Lung (tissue), 11 donors: ENCODE measurements at regions not wholly inside any gene's neighbourhood (a gene's known extent, or its start where the extent isn't known, plus 50 kb on each side); places are given as distances from the start of the nearest gene placed in this dataset.

Experiments
- ATAC-seq: fragments of 200-7000 bp; cut with Tn5 transposase; one replicate; pipeline ENCODE4 v1.9.1; 2020; ENCODE audit warnings: moderate number of reproducible peaks; ENCODE audit not compliant: insufficient read depth, low FRiP score
- DNase-seq, 3 donors: peaks; one replicate each; pipeline ENCODE4 v3.0.0-alpha.2; 2013 to 2017
- H3K27ac ChIP-seq, 2 donors: one replicate each; pipeline ENCODE4 v1.5.1; 2013; ENCODE audit warnings: mild to moderate bottlenecking in 2 of 2, moderate library complexity in 2 of 2, control low read depth in 1 of 2, inconsistent platforms in 1 of 2, low read depth in 1 of 2, low read length in 1 of 2
- H3K27me3 ChIP-seq, 3 donors: one replicate each; pipeline ENCODE4 v1.5.1; 2013; ENCODE audit warnings: low read length in 2 of 3; ENCODE audit not compliant: control insufficient read depth in 3 of 3, insufficient read depth in 3 of 3
- H3K36me3 ChIP-seq, 4 donors: one replicate each; pipeline ENCODE4 v1.5.1; 2013; ENCODE audit warnings: low read length in 4 of 4, mild to moderate bottlenecking in 1 of 4, moderate library complexity in 1 of 4; ENCODE audit not compliant: control insufficient read depth in 4 of 4, insufficient read depth in 4 of 4
- H3K4me1 ChIP-seq, 5 donors: one replicate each; pipeline ENCODE4 v1.5.1; 2013; ENCODE audit warnings: low read length in 5 of 5, mild to moderate bottlenecking in 2 of 5, moderate library complexity in 1 of 5; ENCODE audit not compliant: control insufficient read depth in 5 of 5, insufficient read depth in 5 of 5
- H3K4me3 ChIP-seq: one replicate; pipeline ENCODE4 v1.5.1; 2013; ENCODE audit warnings: mild to moderate bottlenecking, control low read depth, moderate library complexity
- H3K9ac ChIP-seq, 2 donors: one replicate each; pipeline ENCODE4 v1.5.1; 2013; ENCODE audit warnings: low read length in 2 of 2, control low read depth in 1 of 2; ENCODE audit not compliant: insufficient read depth in 1 of 2
- H3K9me3 ChIP-seq, 4 donors: one replicate each; pipeline ENCODE4 v1.5.1; 2013; ENCODE audit warnings: low read length in 3 of 4, mild to moderate bottlenecking in 1 of 4, moderate library complexity in 1 of 4; ENCODE audit not compliant: control insufficient read depth in 4 of 4, insufficient read depth in 3 of 4
- WGBS, 2 donors: extraction: QIAGEN DNeasy Blood & Tissue Kit; methylation state at CpG; one replicate each; pipeline ENCODE4 v1.1.7; 2013; 5-methylcytosine and 5-hydroxymethylcytosine counted together
- TF ChIP-seq, protein P1 (sequence below): IDR thresholded peaks from 2 replicates; pipeline ENCODE4 v1.5.1; 2012; ENCODE audit warnings: mild to moderate bottlenecking; ENCODE audit errors: control extremely low read depth, extremely low read depth
- donor health status: control.
- donor health status: control.
- donor health status: Bipolar disorder and iron deficiency.
- donor health status: healthy.
- donor health status: DM: yes; HTN: yes; CAD: no.

DNA sequence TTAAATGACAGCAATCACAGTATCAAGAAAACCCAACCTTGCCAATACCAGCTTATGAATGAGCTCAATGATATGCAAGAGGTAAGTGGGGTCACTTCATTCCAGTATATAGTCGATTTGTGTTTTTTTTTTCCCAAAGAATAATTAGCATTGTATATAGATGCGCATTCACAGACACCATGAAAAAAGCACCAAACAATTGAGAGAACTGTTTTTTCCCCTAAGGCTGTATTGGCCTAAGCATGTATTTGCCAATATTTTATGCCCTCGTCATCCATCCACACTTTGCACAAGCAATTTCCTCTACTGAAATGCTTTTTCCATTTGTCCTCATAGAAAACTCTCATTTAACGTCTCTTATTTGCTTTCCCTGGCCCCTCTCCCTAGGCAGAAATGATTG, 213.7 kb downstream of the SAMD5 start:
- H3K4me3 ChIP-seq = no peak overlapping the region
- no peak overlapping the region for H3K27ac ChIP-seq
- TF ChIP-seq, protein P1, sequence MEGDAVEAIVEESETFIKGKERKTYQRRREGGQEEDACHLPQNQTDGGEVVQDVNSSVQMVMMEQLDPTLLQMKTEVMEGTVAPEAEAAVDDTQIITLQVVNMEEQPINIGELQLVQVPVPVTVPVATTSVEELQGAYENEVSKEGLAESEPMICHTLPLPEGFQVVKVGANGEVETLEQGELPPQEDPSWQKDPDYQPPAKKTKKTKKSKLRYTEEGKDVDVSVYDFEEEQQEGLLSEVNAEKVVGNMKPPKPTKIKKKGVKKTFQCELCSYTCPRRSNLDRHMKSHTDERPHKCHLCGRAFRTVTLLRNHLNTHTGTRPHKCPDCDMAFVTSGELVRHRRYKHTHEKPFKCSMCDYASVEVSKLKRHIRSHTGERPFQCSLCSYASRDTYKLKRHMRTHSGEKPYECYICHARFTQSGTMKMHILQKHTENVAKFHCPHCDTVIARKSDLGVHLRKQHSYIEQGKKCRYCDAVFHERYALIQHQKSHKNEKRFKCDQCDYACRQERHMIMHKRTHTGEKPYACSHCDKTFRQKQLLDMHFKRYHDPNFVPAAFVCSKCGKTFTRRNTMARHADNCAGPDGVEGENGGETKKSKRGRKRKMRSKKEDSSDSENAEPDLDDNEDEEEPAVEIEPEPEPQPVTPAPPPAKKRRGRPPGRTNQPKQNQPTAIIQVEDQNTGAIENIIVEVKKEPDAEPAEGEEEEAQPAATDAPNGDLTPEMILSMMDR = no peak
- peaks cover 0 to 6% (median under 1%) of the 10 kb centered on the region in 4 donors for H3K9me3 ChIP-seq
- 92 to 95% methylated on average over 4 of the region's 4 CpGs for WGBS, 2 donors
- no peaks in the 10 kb centered on the region for H3K36me3 ChIP-seq
- H3K9ac ChIP-seq = no peak overlapping the region
- no peaks in the 10 kb centered on the region for H3K27me3 ChIP-seq
- no peak for DNase-seq
- no peaks in the 10 kb centered on the region for H3K4me1 ChIP-seq
- ATAC-seq = no peak

DNA sequence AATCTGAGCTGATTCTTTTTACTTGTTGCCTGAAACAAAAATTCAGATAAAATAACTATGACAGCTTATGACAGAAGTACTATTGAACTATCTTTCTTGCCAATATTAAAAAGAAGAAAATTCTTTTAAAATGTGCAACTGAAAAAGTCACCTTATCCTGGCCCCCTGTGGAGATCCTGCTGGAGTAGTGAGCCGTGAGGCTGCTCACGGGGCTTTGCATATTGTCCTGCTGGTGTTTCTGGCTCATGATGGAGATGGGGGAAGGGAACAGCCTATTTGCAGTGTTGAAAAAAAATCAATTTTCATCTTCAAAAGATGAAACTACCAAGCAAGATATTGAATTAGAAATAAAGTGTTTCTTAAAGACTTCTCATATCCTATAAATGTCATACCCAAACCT, 216.0 kb downstream of the SAMD5 start:
- Histone ChIP-seq H3K4me1 (no peaks in the 10 kb centered on the region), H3K9ac (no peak overlapping the region), H3K4me3 (no peak overlapping the region), H3K9me3 (peaks cover 0 to 6% (median under 1%) of the 10 kb centered on the region in 4 donors), H3K27me3 (no peaks in the 10 kb centered on the region), H3K27ac (no peak overlapping the region), H3K36me3 (no peaks in the 10 kb centered on the region)
- no peak for ATAC-seq
- no peak for DNase-seq
- WGBS, 2 donors = 93 to 96% methylated on average over 2 of the region's 2 CpGs
- TF ChIP-seq, protein P1 = no peak

DNA sequence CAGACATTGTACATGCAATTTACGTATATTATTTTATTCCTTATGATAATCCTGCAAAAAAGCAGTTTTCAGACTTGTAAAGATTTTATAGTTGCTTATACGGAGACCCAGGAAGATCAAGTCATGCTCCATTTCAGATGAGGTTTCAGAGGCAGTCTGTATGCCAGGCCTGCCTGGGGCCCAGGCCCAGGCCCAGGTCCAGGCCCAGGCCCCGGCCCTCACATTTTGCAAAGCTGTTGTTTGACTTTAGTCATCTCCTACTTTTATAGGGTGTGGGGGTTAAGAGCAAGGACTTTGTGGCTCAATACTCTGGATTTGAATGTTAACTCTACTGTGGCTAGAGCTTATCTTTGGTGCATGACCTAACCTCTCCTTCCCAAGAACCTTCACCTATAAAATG, 217.9 kb downstream of the SAMD5 start:
- Histone ChIP-seq H3K36me3 (no peaks in the 10 kb centered on the region), H3K4me3 (no peak overlapping the region), H3K9me3 (peaks cover 0 to 6% (median under 1%) of the 10 kb centered on the region in 4 donors), H3K4me1 (no peaks in the 10 kb centered on the region), H3K27me3 (no peaks in the 10 kb centered on the region), H3K9ac (no peak overlapping the region), H3K27ac (no peak overlapping the region)
- no peak for ATAC-seq
- DNase-seq = no peak
- TF ChIP-seq, protein P1 = no peak
- WGBS, 2 donors = 94 to 96% methylated on average over 3 of the region's 3 CpGs

DNA sequence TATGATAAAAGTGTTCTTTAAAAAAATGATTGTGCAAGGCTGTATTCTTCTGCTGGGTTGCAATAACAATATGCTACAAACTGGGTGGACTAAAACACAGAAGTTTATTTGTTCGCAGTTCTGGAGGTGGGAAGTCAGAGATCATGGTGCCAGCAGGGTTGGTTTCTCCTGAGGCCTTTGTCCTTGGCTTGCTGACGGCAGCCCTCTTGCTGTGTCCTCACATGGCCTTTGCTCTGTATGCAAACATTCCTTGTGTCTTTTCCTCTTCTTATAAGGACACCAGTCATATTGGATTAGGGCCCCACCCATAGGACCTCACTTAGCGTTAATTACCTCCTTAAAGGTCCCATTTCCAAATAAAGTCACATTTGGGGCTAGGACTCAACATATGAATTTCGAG, 220.4 kb downstream of the SAMD5 start:
- ATAC-seq = no peak
- peaks cover 0 to 3% (median 0%) of the 10 kb centered on the region in 5 donors for H3K4me1 ChIP-seq
- no peak overlapping the region for H3K9ac ChIP-seq
- no peaks in the 10 kb centered on the region for H3K27me3 ChIP-seq
- WGBS, 2 donors = 71 to 83% methylated on average over 4 of the region's 4 CpGs
- H3K9me3 ChIP-seq = no peaks in the 10 kb centered on the region
- H3K27ac ChIP-seq = no peak overlapping the region
- no peaks in the 10 kb centered on the region for H3K36me3 ChIP-seq
- TF ChIP-seq, protein P1 = no peak
- no peak for DNase-seq
- H3K4me3 ChIP-seq = no peak overlapping the region
